HG03175 (cell line): ENCODE measurements at regions not wholly inside any gene's neighbourhood (a gene's known extent, or its start where the extent isn't known, plus 50 kb on each side); places are given as distances from the start of the nearest gene placed in this dataset.
"Not testable (repeated sequence)": the region's sequence is repeated elsewhere in the genome, so short reads cannot be mapped to it uniquely, and the experiment has no call there.

Source experiments
- ATAC-seq: cut with Tn5 transposase; IDR thresholded peaks from one replicate; pipeline ENCODE4 v1.9.1; 2021; ENCODE audit warnings: mild to moderate bottlenecking, moderate library complexity; ENCODE audit not compliant: unreplicated experiment

GRCh38 chr9:129547063-129547462 is 73.8 kb downstream of the C9orf50 start:
- no peak for ATAC-seq

GRCh38 chr9:129545876-129546275 is 75.0 kb downstream of the C9orf50 start:
- not testable (repeated sequence) for ATAC-seq

- ATAC-seq: no peak
Measured at GRCh38 chr9:129544761-129545160, 76.1 kb downstream of the C9orf50 start.

DNA sequence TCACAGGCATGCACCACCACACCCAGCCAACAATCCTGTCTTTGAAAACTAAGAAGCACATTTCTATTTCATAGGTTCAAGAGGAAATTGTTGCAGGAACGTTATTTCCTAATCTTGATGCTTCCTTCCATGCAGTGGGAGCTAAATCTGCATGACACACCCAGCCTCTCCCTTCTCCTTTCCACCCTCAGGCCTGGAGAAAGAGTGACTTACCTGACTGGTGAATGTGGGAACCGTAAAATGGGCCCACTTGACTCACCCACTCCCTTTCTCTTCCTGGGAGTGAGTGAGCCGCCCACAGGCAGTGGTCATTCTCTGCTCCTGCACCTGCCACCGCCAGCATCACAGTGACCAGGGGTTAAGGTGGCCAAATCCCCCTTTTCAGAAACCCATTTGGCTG is 78.2 kb downstream of the C9orf50 start:
- no peak for ATAC-seq

GRCh38 chr9:129541270-129541669 is 79.6 kb downstream of the C9orf50 start:
- no peak for ATAC-seq

DNA sequence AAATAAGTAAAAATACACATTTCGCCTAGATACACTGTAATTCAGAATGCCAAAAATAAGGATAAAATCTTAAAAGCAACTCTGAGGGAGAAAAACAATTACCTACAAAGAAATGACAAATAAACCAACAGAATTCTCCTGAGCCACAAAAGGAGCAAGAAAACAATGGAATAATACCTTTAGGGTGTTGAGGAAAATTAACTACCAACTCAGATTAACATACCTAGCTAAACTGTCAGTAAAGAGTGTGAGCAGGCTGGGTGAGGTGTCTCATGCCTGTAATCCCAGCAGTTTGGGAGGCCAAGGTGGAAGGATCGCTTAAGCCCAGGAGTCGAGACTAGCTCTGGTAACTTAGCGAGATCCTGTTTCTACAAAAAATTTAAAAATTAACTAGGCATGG is 81.5 kb downstream of the C9orf50 start:
- ATAC-seq: no peak

DNA sequence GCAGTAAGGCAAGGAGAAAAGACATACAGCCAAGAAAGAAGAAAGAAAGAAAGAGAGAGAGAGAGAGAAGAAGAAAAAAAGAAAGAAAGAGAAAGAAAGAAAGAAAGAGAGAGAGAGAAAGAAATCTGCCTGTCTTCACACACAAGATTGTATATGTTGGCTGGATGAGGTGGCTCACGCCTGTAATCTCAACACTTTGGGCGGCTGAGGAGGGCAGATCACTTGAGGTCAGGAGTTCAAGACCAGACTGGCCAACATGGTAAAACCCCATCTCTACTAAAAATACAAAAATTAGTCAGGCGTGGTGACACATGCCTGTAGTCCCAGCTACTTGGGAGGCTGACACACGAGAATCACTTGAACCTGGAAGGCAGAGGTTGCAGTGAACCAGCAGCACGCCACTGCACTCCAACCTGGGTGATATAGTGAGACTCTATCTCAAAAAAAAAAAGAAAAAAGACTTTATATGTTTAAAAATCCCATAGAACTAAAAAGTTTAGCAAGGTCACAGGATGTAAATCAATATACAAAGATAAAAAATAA is 89.0 kb downstream of the C9orf50 start:
- not testable (repeated sequence) for ATAC-seq

DNA sequence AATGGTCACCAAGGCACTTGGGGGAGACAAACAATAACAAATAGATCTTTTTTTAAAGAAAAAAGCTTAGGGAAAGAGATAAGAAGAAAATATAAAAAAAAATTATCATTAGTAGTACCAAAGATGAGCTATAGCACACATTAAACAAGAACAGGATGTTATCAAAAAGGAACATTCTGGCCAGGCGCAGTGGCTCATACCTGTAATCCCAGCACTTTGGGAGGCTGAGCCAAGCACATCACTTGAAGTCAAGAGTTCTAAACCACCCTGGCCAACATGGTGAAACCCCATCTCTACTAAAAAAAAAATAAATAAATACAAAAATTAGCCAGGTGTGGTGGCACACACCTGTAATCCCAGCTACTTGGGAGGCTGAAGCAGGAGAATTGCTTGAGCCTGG is 92.9 kb downstream of the C9orf50 start:
- ATAC-seq: not testable (repeated sequence)

DNA sequence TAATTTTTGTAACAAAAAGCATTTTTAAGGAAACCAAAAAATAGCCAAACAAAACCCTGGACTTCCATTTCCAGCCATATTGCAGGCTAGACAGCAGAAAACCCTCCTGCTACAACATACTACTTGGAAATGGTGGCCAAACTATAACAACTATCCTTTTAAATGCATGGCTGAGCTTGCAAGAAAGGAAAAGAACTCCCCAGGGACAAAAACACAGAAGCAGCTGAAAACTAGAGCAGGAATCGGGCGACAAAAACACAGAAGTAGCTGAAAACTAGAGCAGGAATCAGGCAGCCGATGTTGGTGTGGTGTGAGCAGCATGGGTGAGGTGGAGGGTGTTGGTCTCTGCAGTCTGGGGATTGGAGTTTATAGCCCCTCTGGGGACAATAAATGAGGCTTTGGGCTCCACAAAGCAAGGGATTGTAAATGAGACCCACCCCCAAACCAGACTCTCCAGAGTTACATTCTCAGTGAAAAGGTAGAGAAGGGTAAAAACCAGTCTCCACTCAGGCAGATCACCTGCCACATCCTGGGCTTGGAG is 95.2 kb downstream of the C9orf50 start:
- ATAC-seq: no peak

GRCh38 chr9:129524582-129525270 is 96.2 kb downstream of the C9orf50 start:
- ATAC-seq: no peak

DNA sequence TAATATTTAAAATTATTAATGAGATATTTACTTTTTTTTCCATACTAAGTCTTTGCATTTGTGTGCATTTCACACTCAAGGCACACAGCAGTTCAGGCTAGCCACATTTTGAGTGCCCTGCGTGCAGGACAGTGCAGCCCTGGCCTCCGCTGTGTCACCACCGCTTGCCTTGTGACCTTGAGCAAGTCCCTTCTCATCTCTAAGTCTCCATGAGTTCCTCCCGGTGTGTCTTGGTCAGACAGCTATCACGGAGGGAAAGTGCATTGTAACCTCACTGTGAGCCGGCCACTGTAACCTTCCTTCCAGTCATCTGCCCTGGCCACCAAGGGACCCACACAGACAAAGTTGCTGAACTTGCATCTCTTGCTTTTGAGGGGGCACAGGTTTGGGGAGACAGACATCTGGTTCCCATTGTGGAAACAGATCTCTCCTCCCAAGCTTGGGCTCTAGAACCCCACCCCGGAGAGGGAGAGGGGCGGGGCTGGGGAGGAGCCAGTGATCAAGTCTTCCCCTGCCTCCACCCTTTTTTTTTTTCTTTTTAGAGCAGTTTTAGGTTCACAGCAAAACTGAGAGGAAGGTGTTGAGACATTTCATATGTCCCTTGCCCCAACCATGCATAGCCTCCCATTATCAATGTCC is 96.8 kb downstream of the C9orf50 start:
- no peak for ATAC-seq

DNA sequence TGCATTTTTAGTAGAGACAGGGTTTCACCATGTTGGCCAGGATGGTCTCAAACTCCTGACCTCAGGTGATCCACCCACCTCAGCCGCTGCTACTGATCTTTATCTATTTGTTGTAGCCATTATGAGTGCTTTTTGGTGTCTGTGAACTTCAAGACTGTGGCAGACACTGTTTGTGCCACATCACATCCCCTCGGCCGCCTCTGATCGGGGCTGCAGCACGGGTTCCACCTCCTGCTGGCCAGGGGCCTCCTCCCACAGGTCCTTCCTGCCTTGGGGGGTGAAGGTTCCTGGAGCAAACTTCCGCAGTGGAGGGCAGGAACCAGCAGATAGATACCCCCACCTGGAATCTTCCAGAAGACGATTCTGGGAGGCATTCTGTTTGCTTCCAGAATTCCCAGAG is 98.5 kb downstream of the C9orf50 start:
- ATAC-seq: no peak

DNA sequence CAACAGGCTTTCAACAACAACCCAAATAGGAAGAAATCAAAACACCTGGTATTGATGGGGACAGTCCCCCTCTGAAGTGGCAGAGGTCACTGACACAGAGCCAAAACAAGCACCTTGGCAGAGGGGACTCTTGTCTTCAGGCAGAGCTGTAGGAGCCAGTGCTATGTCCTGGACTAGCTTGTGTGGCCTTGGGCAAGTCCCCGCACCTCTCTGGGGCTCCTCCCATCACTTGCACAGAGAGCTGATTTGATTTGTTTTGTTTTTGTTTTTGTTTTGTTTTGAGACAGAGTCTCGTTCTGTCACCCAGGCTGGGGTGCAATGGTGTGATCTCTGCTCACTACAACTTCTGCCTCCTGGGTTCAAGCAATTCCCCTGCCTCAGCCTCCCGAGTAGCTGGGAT is 100.8 kb downstream of the C9orf50 start:
- no peak for ATAC-seq

DNA sequence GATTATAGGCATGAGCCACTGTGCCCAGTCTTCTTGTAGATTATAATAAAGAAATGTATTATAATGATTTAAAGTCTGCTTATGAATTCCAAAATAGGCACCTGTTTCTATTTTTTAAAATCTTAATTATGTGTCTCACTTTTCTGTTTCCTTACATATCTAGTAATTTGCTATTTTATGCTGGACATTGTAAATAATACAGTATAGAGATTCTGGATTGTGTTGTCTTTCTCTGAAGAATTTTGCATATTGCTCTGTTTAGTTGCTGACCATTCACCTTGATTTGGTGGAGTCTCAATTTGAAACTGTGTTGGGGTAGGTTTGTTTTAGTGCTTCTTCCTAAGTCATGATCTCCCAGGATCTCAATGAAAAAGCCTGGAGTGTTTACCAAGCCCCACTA is 102.8 kb downstream of the C9orf50 start:
- no peak for ATAC-seq

DNA sequence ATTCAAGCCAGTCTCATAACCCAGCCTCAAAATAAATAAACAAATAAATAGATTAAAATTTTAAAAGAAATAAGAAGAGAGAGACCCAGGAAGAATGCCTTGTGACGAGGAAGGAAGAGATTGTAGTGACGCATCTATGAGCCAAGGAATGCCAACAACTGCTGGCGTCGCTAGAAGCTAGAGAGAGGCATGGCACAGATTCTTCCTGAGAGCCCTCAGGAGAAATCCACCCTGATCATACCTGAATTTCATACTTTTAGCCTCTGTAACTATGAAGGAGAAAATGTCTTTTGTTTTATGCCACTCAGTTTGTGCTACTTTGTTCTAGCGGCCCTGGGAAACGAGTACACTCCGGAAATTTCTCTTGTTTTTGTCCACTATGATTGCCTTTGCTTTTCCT is 103.9 kb downstream of the C9orf50 start:
- no peak for ATAC-seq

- ATAC-seq: no peak
Measured at GRCh38 chr9:129514891-129515290, 106.0 kb downstream of the C9orf50 start.

GRCh38 chr9:129514497-129514867 is 106.4 kb downstream of the C9orf50 start:
- no peak for ATAC-seq

DNA sequence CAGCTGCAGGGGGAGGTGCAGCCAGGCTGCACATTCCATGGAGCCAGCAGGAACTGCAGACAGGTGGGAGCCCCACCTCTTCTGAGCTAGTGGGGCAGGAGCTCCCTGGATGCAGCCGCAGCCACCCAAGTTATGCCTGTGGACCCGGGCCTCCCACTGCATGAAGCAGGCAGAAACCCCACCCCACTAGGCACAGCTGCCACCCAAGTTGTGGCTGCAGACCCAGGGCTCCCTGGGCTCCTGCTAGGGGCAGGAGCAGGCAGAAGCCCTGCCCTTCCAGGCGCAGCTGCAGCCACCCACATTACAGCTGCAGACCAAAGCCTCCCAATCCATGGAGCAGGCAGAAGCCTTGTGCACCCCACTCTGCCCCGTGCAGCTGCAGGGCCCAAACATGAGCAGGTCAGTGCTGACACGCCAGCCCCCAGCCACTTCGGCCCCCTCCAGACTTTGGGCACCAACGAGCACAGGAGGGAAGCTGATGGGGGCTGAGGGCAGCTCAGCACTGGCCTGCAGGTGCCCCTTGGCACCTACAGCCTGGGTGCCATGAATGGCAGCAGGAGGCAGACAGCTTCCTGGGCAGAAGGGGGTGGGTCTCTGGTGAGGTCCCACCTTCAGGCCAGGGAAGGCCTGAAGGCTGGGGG is 106.9 kb downstream of the C9orf50 start:
- no peak for ATAC-seq

DNA sequence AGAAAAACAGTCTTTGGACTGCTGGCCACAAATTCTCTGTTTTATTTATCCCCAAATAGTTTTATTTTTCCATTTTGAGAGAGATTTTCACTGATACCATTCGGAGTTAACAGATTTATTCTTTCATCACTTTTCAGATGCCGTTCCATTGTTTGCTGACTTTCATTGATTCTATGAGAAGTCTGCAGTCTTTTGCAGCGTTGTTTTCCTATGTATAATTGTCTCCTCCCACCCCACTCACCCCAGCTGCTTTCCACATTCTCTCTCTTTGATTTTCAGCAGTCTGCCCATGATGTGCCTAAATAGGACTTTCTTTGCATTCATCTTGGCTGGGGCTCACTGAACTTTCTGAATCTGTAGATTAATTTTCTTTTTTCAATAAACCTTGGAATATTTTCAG is 107.6 kb downstream of the C9orf50 start:
- ATAC-seq: no peak

DNA sequence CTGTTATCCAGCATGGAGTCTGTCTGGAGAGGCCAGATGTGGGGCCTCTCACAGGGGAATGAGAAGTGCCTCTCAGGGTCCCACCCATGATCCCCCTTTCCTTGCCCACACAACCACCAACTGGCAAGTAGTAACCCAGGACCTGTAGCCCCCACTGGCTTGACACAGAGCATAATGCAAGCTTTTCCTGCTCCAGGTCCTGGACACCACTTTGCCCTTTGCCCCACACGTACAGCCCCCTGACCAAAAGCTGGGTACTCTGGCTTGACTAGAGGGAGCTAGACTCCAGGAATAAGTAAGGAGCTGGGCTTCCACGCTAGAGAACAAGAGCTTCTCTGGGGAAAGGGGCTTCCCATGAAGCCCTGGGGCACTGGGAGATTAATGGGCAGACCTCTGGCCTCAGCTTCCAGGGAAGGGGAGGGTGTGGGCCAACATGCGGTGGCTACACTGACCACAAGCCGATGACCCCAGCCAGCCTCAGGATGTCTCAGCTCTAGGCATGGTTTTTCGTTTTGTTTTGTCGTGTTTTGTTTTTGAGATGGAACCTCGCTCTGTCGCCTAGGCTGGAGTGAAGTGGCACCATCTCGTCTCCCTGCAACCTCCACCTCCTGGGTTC is 109.5 kb downstream of the C9orf50 start:
- ATAC-seq: no peak

DNA sequence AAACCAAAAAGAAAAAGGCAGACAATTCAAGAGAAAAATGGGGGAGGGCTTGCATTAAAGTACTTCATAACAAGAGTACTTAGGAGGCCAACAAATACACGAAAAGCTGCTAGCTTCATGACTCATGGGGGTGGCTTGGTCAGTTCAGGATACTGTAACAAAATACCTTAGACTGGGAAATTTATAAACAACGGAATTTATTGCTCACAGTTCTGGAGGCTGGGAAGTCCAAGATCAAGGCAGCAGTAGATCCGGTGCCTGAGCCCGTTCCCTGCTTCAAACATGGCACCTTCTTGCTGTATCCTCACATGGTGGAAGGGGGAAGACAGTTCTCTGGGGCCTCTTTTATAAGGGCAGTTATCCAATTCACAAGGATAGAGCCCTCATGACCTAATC is 111.4 kb downstream of the C9orf50 start:
- ATAC-seq: no peak
